ENCODE measurements at regions not wholly inside any gene's neighbourhood (a gene's known extent, or its start where the extent isn't known, plus 50 kb on each side); places are given as distances from the start of the nearest gene placed in this dataset.

DNA sequence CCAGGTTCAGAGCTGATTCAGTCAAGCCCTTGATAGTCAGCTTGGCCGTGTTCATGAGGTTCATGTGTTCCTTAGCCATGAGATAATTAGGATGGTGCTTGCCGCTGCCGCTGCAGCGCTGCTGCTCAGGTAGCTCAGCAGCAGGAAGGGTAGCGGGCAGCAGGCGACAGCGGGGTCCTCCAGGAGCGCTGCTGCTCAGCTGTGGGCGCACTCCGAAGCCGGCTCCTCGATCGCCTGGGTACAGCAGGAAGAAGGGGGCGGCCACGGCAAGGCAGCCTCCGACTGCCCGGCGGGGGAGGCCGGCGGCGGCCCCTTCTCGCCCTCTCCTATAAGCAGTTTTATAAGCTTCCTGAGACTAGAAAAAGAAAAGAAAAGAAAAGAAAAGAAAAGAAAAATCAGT lies 1253.6 kb downstream of the EFNA5 start:
- no peak for ATAC-seq (ENCODE audit: low read depth)
- 90% methylated on average over 4 of the region's 22 CpGs; no CpG with 5 or more reads in 1 of the 2 experiments for WGBS, 2 experiments (ENCODE audit: extremely low coverage in 2 of 2, insufficient read length in 1 of 2)
- CTCF ChIA-PET: no interaction called here

More for the DNA sequence above, 1253.6 kb downstream of the EFNA5 start:
- H3K56ac ChIP-seq (ENCODE audit: extremely low read depth, insufficient read depth, low read length): no peak overlapping the region
- H2AFZ ChIP-seq (replicated peaks; ENCODE audit: low read length, poor library complexity): no peak overlapping the region
- no peak overlapping the region for H3K4me2 ChIP-seq (ENCODE audit: low read depth, low read length)
- POLR2A ChIA-PET (ENCODE audit: unreplicated experiment): interaction anchor here (0.6 kb wide), 1 partner anchor 591 kb away, joined by 3 read pairs; no protein-coding TSS in a partner anchor
- no peak overlapping the region for H3K9ac ChIP-seq (ENCODE audit: low read depth, low read length)
- no peak overlapping the region for H3K27ac ChIP-seq (ENCODE audit: insufficient read depth, low read length)
- H3K4me3 ChIP-seq (ENCODE audit: insufficient read depth, low read depth, low read length): no peak overlapping the region
- no peak for DNase-seq
- H3K9me1 ChIP-seq (ENCODE audit: insufficient read depth, low read length): no peaks in the 10 kb centered on the region
- H3K4ac ChIP-seq (ENCODE audit: low read depth, low read length): no peak overlapping the region
- TF ChIP-seq MXI1 (IDR thresholded peaks at IDR 0.05; ENCODE audit: borderline replicate concordance, low read depth, low read length) (no peak), RAD21 (IDR thresholded peaks at IDR 0.05; ENCODE audit: low read length) (no peak), CEBPB (IDR thresholded peaks at IDR 0.05; ENCODE audit: low read depth, low read length) (no peak), RFX5 (IDR thresholded peaks at IDR 0.05; ENCODE audit: low read depth, low read length) (no peak), CHD1 (IDR thresholded peaks at IDR 0.05; ENCODE audit: low read depth, low read length) (no peak)
- TF ChIP-seq, protein P1, sequence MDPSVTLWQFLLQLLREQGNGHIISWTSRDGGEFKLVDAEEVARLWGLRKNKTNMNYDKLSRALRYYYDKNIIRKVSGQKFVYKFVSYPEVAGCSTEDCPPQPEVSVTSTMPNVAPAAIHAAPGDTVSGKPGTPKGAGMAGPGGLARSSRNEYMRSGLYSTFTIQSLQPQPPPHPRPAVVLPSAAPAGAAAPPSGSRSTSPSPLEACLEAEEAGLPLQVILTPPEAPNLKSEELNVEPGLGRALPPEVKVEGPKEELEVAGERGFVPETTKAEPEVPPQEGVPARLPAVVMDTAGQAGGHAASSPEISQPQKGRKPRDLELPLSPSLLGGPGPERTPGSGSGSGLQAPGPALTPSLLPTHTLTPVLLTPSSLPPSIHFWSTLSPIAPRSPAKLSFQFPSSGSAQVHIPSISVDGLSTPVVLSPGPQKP (IDR thresholded peaks at IDR 0.05; ENCODE audit: borderline replicate concordance, low read depth, low read length): no peak
- H3K14ac ChIP-seq (replicated peaks; ENCODE audit: low read depth, low read length): no peak overlapping the region
- no peak overlapping the region for H3K23ac ChIP-seq (ENCODE audit: low read depth, low read length)
- no peaks in the 10 kb centered on the region for H3K9me3 ChIP-seq (ENCODE audit: control insufficient read depth, insufficient read depth, low read length)
- no peaks in the 10 kb centered on the region for H4K20me1 ChIP-seq (ENCODE audit: insufficient read depth, low read length)
- H3K4me1 ChIP-seq (ENCODE audit: control insufficient read depth, insufficient read depth, low read length): no peaks in the 10 kb centered on the region
- no peak overlapping the region for H2BK120ac ChIP-seq (ENCODE audit: low read depth, low read length)
- dilution Hi-C loops (cut with HindIII; ENCODE audit: low sequenced_read_pairs, unreplicated experiment): no loop called here
- no peak overlapping the region for H4K5ac ChIP-seq (ENCODE audit: low read depth, low read length)
- no peak overlapping the region for H4K8ac ChIP-seq (ENCODE audit: low read depth in 2 of 2, low read length in 2 of 2)
- BruUV-seq (replicated peaks): no TSS peak
- no peak overlapping the region for H2BK5ac ChIP-seq (ENCODE audit: low read depth, low read length, poor library complexity, severe bottlenecking)
- no peak overlapping the region for H2AK5ac ChIP-seq (ENCODE audit: low read depth, low read length)
- in situ Hi-C loops (cut with MboI; ENCODE audit: low sequenced_read_pairs): no loop called here
- H4K91ac ChIP-seq (ENCODE audit: insufficient read depth, low read depth, low read length): no peak overlapping the region
- no peak overlapping the region for H2BK20ac ChIP-seq (ENCODE audit: low read depth, low read length)
- no peaks in the 10 kb centered on the region for H3K79me1 ChIP-seq (ENCODE audit: low read depth in 1 of 2, low read length in 2 of 2)
- H3K18ac ChIP-seq (ENCODE audit: low read depth, low read length): no peak overlapping the region
- no peak overlapping the region for H2BK15ac ChIP-seq (ENCODE audit: low read depth, low read length)
- intact Hi-C loops (cut with micrococcal nuclease): no loop called here
- H3K27me3 ChIP-seq (ENCODE audit: control insufficient read depth, insufficient read depth, low read length): no peaks in the 10 kb centered on the region
- H2AK9ac ChIP-seq (replicated peaks; ENCODE audit: low read depth, low read length, poor library complexity): no peak overlapping the region
- H3K36me3 ChIP-seq (ENCODE audit: control insufficient read depth, insufficient read depth, low read length): no peaks in the 10 kb centered on the region

Data from IMR-90 (cell line).